ENCODE measurements at regions not wholly inside any gene's neighbourhood (a gene's known extent, or its start where the extent isn't known, plus 50 kb on each side); places are given as distances from the start of the nearest gene placed in this dataset.

GRCh38 chr3:1477669-1478068 lies 384.8 kb downstream of the CNTN6 start:
- H3K4me2 ChIP-seq (ENCODE audit: extremely low read depth, insufficient read depth, low read length): no peak overlapping the region
- H3K27ac ChIP-seq (ENCODE audit: insufficient read depth, low read length): no peak overlapping the region
- no peaks in the 10 kb centered on the region for H3K4me1 ChIP-seq (ENCODE audit: control insufficient read depth, extremely low read depth, insufficient read depth, low read length)
- H3K36me3 ChIP-seq (ENCODE audit: control insufficient read depth, insufficient read depth, low read length): no peaks in the 10 kb centered on the region
- H3K9ac ChIP-seq (ENCODE audit: insufficient read depth, low read length): no peak overlapping the region
- no peak for DNase-seq (ENCODE audit: low read depth in 2 of 2)
- no peaks in the 10 kb centered on the region for H3K79me2 ChIP-seq (ENCODE audit: control insufficient read depth, insufficient read depth, low read length)
- no peaks in the 10 kb centered on the region for H4K20me1 ChIP-seq (ENCODE audit: control insufficient read depth, extremely low read depth, insufficient read depth, low read length)
- TF ChIP-seq EZH2 (IDR thresholded peaks at IDR 0.05; ENCODE audit: low read length, missing control alignments): no peak
- TF ChIP-seq CTCF (conservative IDR thresholded peaks at IDR 0.05 in 1 of 2, IDR thresholded peaks at IDR 0.05 in 1 of 2; ENCODE audit: low read depth in 1 of 2, low read length in 2 of 2): no peak
- no peak overlapping the region for H3K4me3 ChIP-seq (replicated peaks in 1 of 4; ENCODE audit: control extremely low read depth in 1 of 4, insufficient read depth in 1 of 4, low read depth in 3 of 4, low read length in 4 of 4)
- no peaks in the 10 kb centered on the region for H3K9me3 ChIP-seq (ENCODE audit: control insufficient read depth, insufficient read depth, low read depth, low read length)
- H2AFZ ChIP-seq (ENCODE audit: low read length): no peak overlapping the region
- H3K27me3 ChIP-seq (ENCODE audit: control insufficient read depth, insufficient read depth, low read length): no peaks in the 10 kb centered on the region

- Histone ChIP-seq H3K27ac (ENCODE audit: insufficient read depth, low read length) (no peak overlapping the region), H4K20me1 (ENCODE audit: control insufficient read depth, extremely low read depth, insufficient read depth, low read length) (no peaks in the 10 kb centered on the region), H3K4me2 (ENCODE audit: extremely low read depth, insufficient read depth, low read length) (no peak overlapping the region), H3K4me1 (ENCODE audit: control insufficient read depth, extremely low read depth, insufficient read depth, low read length) (no peaks in the 10 kb centered on the region), H3K9ac (ENCODE audit: insufficient read depth, low read length) (no peak overlapping the region), H3K27me3 (ENCODE audit: control insufficient read depth, insufficient read depth, low read length) (no peaks in the 10 kb centered on the region), H3K9me3 (ENCODE audit: control insufficient read depth, insufficient read depth, low read depth, low read length) (no peaks in the 10 kb centered on the region), H2AFZ (ENCODE audit: low read length) (no peak overlapping the region), H3K36me3 (ENCODE audit: control insufficient read depth, insufficient read depth, low read length) (no peaks in the 10 kb centered on the region), H3K79me2 (ENCODE audit: control insufficient read depth, insufficient read depth, low read length) (no peaks in the 10 kb centered on the region), H3K4me3 (replicated peaks in 1 of 4; ENCODE audit: control extremely low read depth in 1 of 4, insufficient read depth in 1 of 4, low read depth in 3 of 4, low read length in 4 of 4) (no peak overlapping the region)
- no peak for DNase-seq (ENCODE audit: low read depth in 2 of 2)
- no peak for TF ChIP-seq EZH2 (IDR thresholded peaks at IDR 0.05; ENCODE audit: low read length, missing control alignments)
- no peak for TF ChIP-seq CTCF (conservative IDR thresholded peaks at IDR 0.05 in 1 of 2, IDR thresholded peaks at IDR 0.05 in 1 of 2; ENCODE audit: low read depth in 1 of 2, low read length in 2 of 2)
These were observed 402.6 kb downstream of the CNTN6 start for GRCh38 chr3:1495466-1495865.

- TF ChIP-seq EZH2 (IDR thresholded peaks at IDR 0.05; ENCODE audit: low read length, missing control alignments): no peak
- TF ChIP-seq CTCF (conservative IDR thresholded peaks at IDR 0.05 in 1 of 2, IDR thresholded peaks at IDR 0.05 in 1 of 2; ENCODE audit: low read depth in 1 of 2, low read length in 2 of 2): no peak
- no peaks in the 10 kb centered on the region for H4K20me1 ChIP-seq (ENCODE audit: control insufficient read depth, extremely low read depth, insufficient read depth, low read length)
These were observed 406.9 kb downstream of the CNTN6 start for GRCh38 chr3:1499694-1500093.

More at GRCh38 chr3:1499694-1500093, 406.9 kb downstream of the CNTN6 start:
- H3K4me3 ChIP-seq (replicated peaks in 1 of 4; ENCODE audit: control extremely low read depth in 1 of 4, insufficient read depth in 1 of 4, low read depth in 3 of 4, low read length in 4 of 4): no peak overlapping the region
- no peaks in the 10 kb centered on the region for H3K9me3 ChIP-seq (ENCODE audit: control insufficient read depth, insufficient read depth, low read depth, low read length)
- H3K27ac ChIP-seq (ENCODE audit: insufficient read depth, low read length): no peak overlapping the region
- H3K79me2 ChIP-seq (ENCODE audit: control insufficient read depth, insufficient read depth, low read length): no peaks in the 10 kb centered on the region
- no peak for DNase-seq (ENCODE audit: low read depth in 2 of 2)
- no peaks in the 10 kb centered on the region for H3K4me1 ChIP-seq (ENCODE audit: control insufficient read depth, extremely low read depth, insufficient read depth, low read length)
- no peak overlapping the region for H3K9ac ChIP-seq (ENCODE audit: insufficient read depth, low read length)
- no peak overlapping the region for H2AFZ ChIP-seq (ENCODE audit: low read length)
- H3K27me3 ChIP-seq (ENCODE audit: control insufficient read depth, insufficient read depth, low read length): no peaks in the 10 kb centered on the region
- no peak overlapping the region for H3K4me2 ChIP-seq (ENCODE audit: extremely low read depth, insufficient read depth, low read length)
- H3K36me3 ChIP-seq (ENCODE audit: control insufficient read depth, insufficient read depth, low read length): no peaks in the 10 kb centered on the region

Measured in fibroblast of lung (primary cell).